Mesothelial cell of epicardium (in vitro differentiated cells): ENCODE measurements at regions not wholly inside any gene's neighbourhood (a gene's known extent, or its start where the extent isn't known, plus 50 kb on each side); places are given as distances from the start of the nearest gene placed in this dataset.

Experiments used
- DNase-seq, 2 experiments: peaks; one replicate each; pipeline ENCODE4 v3.0.0; 2021; ENCODE audit warnings: low spot score in 2 of 2; ENCODE audit not compliant: unreplicated experiment in 2 of 2
- H3K27ac Mint-ChIP-seq: 2 replicates; pipeline ENCODE4 v1.8.0; 2021; ENCODE audit warnings: mixed read lengths
- H3K27me3 Mint-ChIP-seq: 2 replicates; pipeline ENCODE4 v1.8.0; 2021; ENCODE audit warnings: low read depth, mixed read lengths
- H3K36me3 Mint-ChIP-seq: 2 replicates; pipeline ENCODE4 v1.8.0; 2021; ENCODE audit warnings: mixed read lengths
- H3K4me1 Mint-ChIP-seq: 2 replicates; pipeline ENCODE4 v1.8.0; 2021; ENCODE audit warnings: mixed read lengths
- H3K4me3 Mint-ChIP-seq: 2 replicates; pipeline ENCODE4 v1.8.0; 2021; ENCODE audit warnings: mild to moderate bottlenecking, moderate library complexity, mixed read lengths
- H3K9me3 Mint-ChIP-seq: 2 replicates; pipeline ENCODE4 v1.8.0; 2021; ENCODE audit warnings: mixed read lengths
- CTCF ChIP-seq: fragments of 200-600 bp; sonication (generic); IDR thresholded peaks from one replicate; pipeline ENCODE4 v1.5.0; 2021; ENCODE audit warnings: antibody characterized with exemption; ENCODE audit not compliant: unreplicated experiment

GRCh38 chr10:131533846-131534526 is 222.5 kb upstream of the TCERG1L start:
- no peaks in the 10 kb centered on the region for H3K4me1 Mint-ChIP-seq
- no peaks in the 10 kb centered on the region for H3K9me3 Mint-ChIP-seq
- no peak overlapping the region for H3K4me3 Mint-ChIP-seq
- H3K27ac Mint-ChIP-seq = no peak overlapping the region
- no peak for DNase-seq
- no peaks in the 10 kb centered on the region for H3K36me3 Mint-ChIP-seq
- TF ChIP-seq CTCF = no peak
- H3K27me3 Mint-ChIP-seq = peaks cover 30% of the 10 kb centered on the region

- no peak overlapping the region for H3K27ac Mint-ChIP-seq
- H3K36me3 Mint-ChIP-seq = no peaks in the 10 kb centered on the region
- H3K4me3 Mint-ChIP-seq = no peak overlapping the region
- H3K27me3 Mint-ChIP-seq = peaks cover 32% of the 10 kb centered on the region
- H3K4me1 Mint-ChIP-seq = no peaks in the 10 kb centered on the region
- no peak for TF ChIP-seq CTCF
- no peak for DNase-seq
- no peaks in the 10 kb centered on the region for H3K9me3 Mint-ChIP-seq
Observed at GRCh38 chr10:131534836-131535235, 223.3 kb upstream of the TCERG1L start.

GRCh38 chr10:131536676-131537075 is 225.2 kb upstream of the TCERG1L start:
- Mint-ChIP-seq H3K27ac (no peak overlapping the region), H3K36me3 (no peaks in the 10 kb centered on the region), H3K27me3 (peaks cover 40% of the 10 kb centered on the region), H3K4me1 (no peaks in the 10 kb centered on the region), H3K4me3 (no peak overlapping the region), H3K9me3 (no peaks in the 10 kb centered on the region)
- DNase-seq = no peak
- no peak for TF ChIP-seq CTCF

GRCh38 chr10:131537281-131537680 is 225.8 kb upstream of the TCERG1L start:
- no peak for DNase-seq
- no peak for TF ChIP-seq CTCF
- H3K36me3 Mint-ChIP-seq = no peaks in the 10 kb centered on the region
- peaks cover 39% of the 10 kb centered on the region for H3K27me3 Mint-ChIP-seq
- H3K4me1 Mint-ChIP-seq = no peaks in the 10 kb centered on the region
- H3K4me3 Mint-ChIP-seq = no peak overlapping the region
- H3K27ac Mint-ChIP-seq = no peak overlapping the region
- H3K9me3 Mint-ChIP-seq = no peaks in the 10 kb centered on the region

GRCh38 chr10:131544495-131544894 is 233.0 kb upstream of the TCERG1L start:
- Mint-ChIP-seq H3K27ac (no peak overlapping the region), H3K27me3 (peaks cover 69% of the 10 kb centered on the region), H3K4me3 (no peak overlapping the region), H3K36me3 (no peaks in the 10 kb centered on the region), H3K4me1 (no peaks in the 10 kb centered on the region), H3K9me3 (no peaks in the 10 kb centered on the region)
- no peak for DNase-seq
- TF ChIP-seq CTCF = no peak
